ENCODE measurements at regions not wholly inside any gene's neighbourhood (a gene's known extent, or its start where the extent isn't known, plus 50 kb on each side); places are given as distances from the start of the nearest gene placed in this dataset.
A peak's percentile ranks its signal among the peaks of the same experiment; 100 is the strongest.
"Not testable (repeated sequence)": the region's sequence is repeated elsewhere in the genome, so short reads cannot be mapped to it uniquely, and the experiment has no call there.

GRCh38 chr4:159748834-159749444 is 646.1 kb downstream of the RAPGEF2 start:
- no peak for DNase-seq

- DNase-seq = no peak
Observed at GRCh38 chr4:159757499-159757898, 654.6 kb downstream of the RAPGEF2 start.

GRCh38 chr4:159758061-159758460 is 655.2 kb downstream of the RAPGEF2 start:
- no peak for DNase-seq

GRCh38 chr4:159762672-159763071 is 659.8 kb downstream of the RAPGEF2 start:
- DNase-seq = no peak

- peak; percentile 10 for DNase-seq
Observed at GRCh38 chr4:159764343-159764952, 661.6 kb downstream of the RAPGEF2 start.

- DNase-seq = no peak
Observed at GRCh38 chr4:159765382-159765781, 662.5 kb downstream of the RAPGEF2 start.

GRCh38 chr4:159766241-159766640 is 663.4 kb downstream of the RAPGEF2 start:
- no peak for DNase-seq

GRCh38 chr4:159767406-159767805 is 664.5 kb downstream of the RAPGEF2 start:
- no peak for DNase-seq

GRCh38 chr4:159768016-159768415 is 665.1 kb downstream of the RAPGEF2 start:
- DNase-seq = no peak

GRCh38 chr4:159770401-159770800 is 667.5 kb downstream of the RAPGEF2 start:
- no peak for DNase-seq

GRCh38 chr4:159770969-159771368 is 668.1 kb downstream of the RAPGEF2 start:
- DNase-seq = no peak

- DNase-seq = no peak
Observed at GRCh38 chr4:159776961-159777360, 674.1 kb downstream of the RAPGEF2 start.

GRCh38 chr4:159777689-159778088 is 674.8 kb downstream of the RAPGEF2 start:
- DNase-seq = no peak

GRCh38 chr4:159778298-159778697 is 675.4 kb downstream of the RAPGEF2 start:
- no peak for DNase-seq

GRCh38 chr4:159779716-159780115 is 676.8 kb downstream of the RAPGEF2 start:
- DNase-seq = no peak

- DNase-seq = no peak
Observed at GRCh38 chr4:159780196-159780922, 677.5 kb downstream of the RAPGEF2 start.

GRCh38 chr4:159787901-159788300 is 685.0 kb downstream of the RAPGEF2 start:
- DNase-seq = no peak

GRCh38 chr4:159791334-159791733 is 688.5 kb downstream of the RAPGEF2 start:
- DNase-seq = no peak

- not testable (repeated sequence) for DNase-seq
Observed at GRCh38 chr4:159804592-159804991, 701.7 kb downstream of the RAPGEF2 start.

GRCh38 chr4:159823743-159824142 is 720.9 kb downstream of the RAPGEF2 start:
- DNase-seq = no peak

GRCh38 chr4:159828687-159829086 is 725.8 kb downstream of the RAPGEF2 start:
- DNase-seq = no peak

- DNase-seq = no peak
Observed at GRCh38 chr4:159829184-159829583, 726.3 kb downstream of the RAPGEF2 start.

- no peak for DNase-seq
Observed at GRCh38 chr4:159837071-159837470, 734.2 kb downstream of the RAPGEF2 start.

GRCh38 chr4:159855731-159856130 is 752.9 kb downstream of the RAPGEF2 start:
- no peak for DNase-seq

Data from NCI-H1048 (cell line).